GM18507 (cell line): ENCODE measurements at regions not wholly inside any gene's neighbourhood (a gene's known extent, or its start where the extent isn't known, plus 50 kb on each side); places are given as distances from the start of the nearest gene placed in this dataset.

Source experiments
- DNase-seq: peaks from one replicate; pipeline ENCODE4 v3.0.0; 2011; ENCODE audit warnings: low read depth; ENCODE audit not compliant: insufficient read length; ENCODE audit errors: extremely low spot score
- FAIRE-seq: peaks from 2 replicates; lab custom pipeline; 2011; peaks lifted over from hg19 to GRCh38; lab: Jason Lieb, UNC

DNA sequence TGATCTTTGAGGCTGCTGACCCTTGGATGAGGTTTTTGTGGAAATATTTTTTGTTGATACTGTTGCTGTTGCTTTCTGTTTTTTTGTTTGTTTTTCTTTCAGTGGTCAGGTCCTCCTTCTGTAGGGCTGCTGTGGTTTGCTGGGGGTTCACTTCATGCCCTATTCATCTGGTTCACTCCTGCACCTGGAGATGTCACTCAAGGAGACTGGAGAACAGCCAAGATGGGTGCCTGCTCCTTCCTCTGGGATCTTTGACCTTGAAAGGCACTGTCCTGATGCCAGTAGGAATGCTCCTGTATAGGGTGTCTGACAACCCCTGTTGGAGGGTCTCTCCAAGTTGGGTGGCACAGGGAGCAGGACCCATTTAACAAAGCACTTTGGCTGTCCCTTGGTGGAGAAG is 67.0 kb upstream of the ACTBL2 start:
- no peak for FAIRE-seq
- DNase-seq, result no peak

DNA sequence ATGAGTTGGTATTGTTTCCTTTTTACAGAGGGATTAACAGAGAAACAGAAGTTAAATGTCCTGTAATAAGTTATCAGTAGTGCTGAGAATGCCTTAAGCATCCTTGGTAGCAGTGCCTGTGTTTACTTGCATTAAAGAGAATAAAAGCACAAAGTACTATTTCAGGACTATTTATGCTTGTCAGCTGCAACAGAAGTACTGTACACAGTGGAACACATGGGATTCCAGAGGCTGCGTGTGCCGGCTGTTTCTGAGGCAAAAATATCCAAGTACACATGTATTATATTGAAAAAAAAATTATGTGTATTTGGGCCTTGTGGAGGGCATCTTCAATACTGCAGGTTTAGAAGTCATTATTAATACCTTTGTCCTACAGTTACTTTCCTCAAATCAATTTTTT is 58.2 kb upstream of the ACTBL2 start:
- FAIRE-seq, result no peak
- DNase-seq, result no peak

DNA sequence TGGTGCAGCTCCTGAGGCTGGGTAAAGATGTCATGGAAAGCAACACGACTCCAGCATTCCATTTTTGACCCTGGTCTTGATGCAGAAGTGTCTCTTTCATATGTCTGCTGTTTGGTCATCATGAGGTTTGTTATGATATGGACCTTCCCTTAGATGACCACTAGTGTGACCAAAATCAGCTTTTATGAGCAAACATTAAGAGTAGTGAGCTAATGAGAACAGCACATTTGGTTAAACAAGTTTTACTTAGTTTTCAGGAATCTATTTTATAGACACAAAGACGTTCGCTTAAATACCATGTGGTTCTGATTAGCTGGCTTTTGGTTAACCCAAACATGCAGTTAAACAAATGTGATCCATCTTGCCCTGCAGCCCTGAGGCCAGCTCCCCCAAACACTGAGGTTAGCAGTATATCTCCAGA is 56.7 kb upstream of the ACTBL2 start:
- DNase-seq, result no peak

DNA sequence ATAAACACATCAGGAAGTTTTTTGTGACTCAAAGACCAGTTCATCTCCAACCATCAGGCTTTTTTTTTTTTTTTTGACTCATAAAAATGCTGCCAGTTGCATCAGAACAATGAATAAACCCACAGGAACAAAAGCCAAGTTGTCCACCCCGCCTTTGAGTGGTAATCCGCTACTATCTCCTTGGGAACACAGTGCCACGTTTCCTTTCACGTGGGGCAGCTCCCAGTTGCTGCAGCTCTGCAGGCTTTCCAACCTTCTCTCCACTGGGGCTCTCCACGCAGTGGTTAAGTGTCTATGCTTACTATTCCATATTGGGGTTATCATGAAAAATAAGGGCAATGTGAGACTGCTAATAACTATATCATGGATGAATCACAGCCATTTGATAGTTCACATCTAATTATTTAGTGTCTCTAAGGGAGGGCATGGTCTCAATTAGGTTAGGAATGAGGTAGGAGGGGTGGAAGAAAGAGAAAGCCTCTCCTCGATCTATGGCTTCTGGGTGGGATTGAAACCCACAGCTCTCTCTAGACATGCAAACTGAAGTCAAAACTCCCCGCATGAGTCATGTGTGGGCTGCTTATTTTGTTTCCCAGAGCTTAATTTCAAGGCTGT is 55.8 kb upstream of the ACTBL2 start:
- no peak for FAIRE-seq

More for the DNA sequence above, 56.7 kb upstream of the ACTBL2 start:
- no peak for FAIRE-seq

DNA sequence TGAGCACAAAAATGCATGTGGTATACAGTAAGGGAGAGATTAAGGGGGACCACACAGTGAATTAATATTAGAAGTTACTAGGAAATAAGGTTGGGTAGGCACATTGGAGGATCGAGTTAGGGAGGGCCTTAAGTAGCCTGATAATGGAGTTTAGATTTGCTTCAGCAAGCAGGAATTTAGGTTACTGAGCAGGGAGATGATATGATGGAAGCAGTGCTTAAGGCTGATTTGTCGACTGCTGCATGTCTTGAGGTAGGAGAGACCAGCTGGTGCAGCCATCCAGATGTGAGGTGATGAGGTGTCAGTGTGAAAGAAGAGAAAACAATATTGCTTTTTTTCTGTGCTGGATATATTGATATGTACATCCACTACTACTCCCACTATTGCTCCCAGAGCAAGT is 55.2 kb upstream of the ACTBL2 start:
- FAIRE-seq (no peak), DNase-seq (no peak)

More for the DNA sequence above, 55.8 kb upstream of the ACTBL2 start:
- no peak for DNase-seq

DNA sequence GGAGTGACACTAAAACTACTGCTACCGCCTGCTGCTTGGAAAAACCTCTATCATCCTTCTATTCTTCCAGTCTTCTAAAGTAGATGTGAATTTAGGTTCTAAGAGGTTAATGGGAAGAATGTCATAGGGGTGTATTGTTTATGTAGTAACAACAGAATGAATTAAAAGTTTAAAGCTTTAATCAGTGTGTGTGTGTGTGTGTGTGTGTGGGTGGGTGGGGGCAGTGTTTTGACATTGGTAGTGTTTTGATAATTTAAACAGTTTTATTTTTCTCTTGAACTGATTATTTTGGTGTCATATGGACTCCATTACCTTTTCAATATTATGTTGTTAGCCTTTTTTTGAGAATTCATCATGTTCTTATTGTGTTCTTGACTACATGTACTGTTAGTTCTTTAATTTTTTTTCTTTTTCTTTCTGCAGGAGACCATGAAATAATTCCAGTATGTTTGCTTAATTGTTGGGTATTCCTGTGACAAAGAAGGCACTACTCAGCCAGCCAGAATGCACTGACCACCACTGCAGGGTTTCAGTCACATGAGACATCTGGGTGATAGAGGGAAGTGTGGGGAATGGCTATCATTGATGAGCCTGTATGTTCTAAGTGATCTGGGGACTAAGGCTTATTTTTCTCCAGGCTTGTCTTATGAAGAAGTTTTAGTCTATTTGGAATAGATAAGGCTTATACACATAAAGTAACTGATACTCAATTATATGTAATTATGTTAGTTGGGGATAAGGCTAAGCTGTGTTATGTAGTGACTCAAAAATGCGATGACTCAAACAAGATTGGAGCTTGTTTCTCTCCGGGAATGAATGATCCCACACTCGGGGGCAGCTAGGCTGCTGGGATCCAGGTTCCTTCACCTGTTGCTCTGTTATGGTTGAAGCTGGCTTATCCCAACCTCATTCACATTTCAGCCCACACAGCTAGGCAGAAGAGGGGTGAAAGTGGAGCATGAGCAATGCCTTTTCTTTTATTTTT is 50.2 kb upstream of the ACTBL2 start:
- no peak for FAIRE-seq
- no peak for DNase-seq
